HepG2 (cell line): ENCODE measurements at regions not wholly inside any gene's neighbourhood (a gene's known extent, or its start where the extent isn't known, plus 50 kb on each side); places are given as distances from the start of the nearest gene placed in this dataset.

ENCODE experiments used
- ATAC-seq: fragments of 200-7000 bp; cut with Tn5 transposase; 3 replicates; pipeline ENCODE4 v1.9.1; 2020; ENCODE audit warnings: mild to moderate bottlenecking, moderate library complexity
- BruUV-seq: library from RNA; stranded (reverse); fragments of 400-500 nt; replicated peaks from 2 replicates; lab custom pipeline; 2021; lab: Mats Ljungman, UMichigan
- CTCF ChIA-PET: fragments of 300-600 bp; formaldehyde crosslinking; extraction: SDS; loops from one replicate; lab custom pipeline; 2021; ENCODE audit warnings: low total read pairs, inconsistent platforms, low intra/inter-chr PET ratio; lab: Yijun Ruan, JAX
- POLR2A ChIA-PET: fragments of 350-600 bp; sonication (Branson Sonifier 250); formaldehyde crosslinking; loops from one replicate; lab custom pipeline; 2020; ENCODE audit warnings: antibody characterized with exemption, inconsistent platforms; lab: Yijun Ruan, JAX
- DNase-seq: peaks from one replicate; pipeline ENCODE4 v3.0.0-alpha.2; 2015; ENCODE audit warnings: low spot score
- FAIRE-seq: peaks from 3 replicates; lab custom pipeline; 2011; peaks lifted over from hg19 to GRCh38; lab: Jason Lieb, UNC
- H2AFZ ChIP-seq: one replicate; pipeline ENCODE4 v1.6.1; 2011; ENCODE audit warnings: low read length, inconsistent platforms
- H3K27ac ChIP-seq: fragments of 300-600 bp; 3 replicates; pipeline ENCODE4 v1.8.0; 2011; ENCODE audit warnings: mixed run types, mild to moderate bottlenecking, mixed read lengths, low read length, inconsistent platforms; ENCODE audit not compliant: insufficient read depth; ENCODE audit errors: extremely low read length
- H3K27me3 ChIP-seq, 2 experiments: fragments of 200-600 bp in 1 of 2; 2 replicates in 1 of 2; 3 replicates in 1 of 2; pipeline versions ENCODE4 v1.6.0 to v1.8.0; 2011; ENCODE audit warnings: low read length in 2 of 2, mild to moderate bottlenecking in 2 of 2, moderate library complexity in 2 of 2, inconsistent platforms in 1 of 2; ENCODE audit not compliant: insufficient read depth in 2 of 2, control insufficient read depth in 1 of 2
- H3K36me3 ChIP-seq, 2 experiments: fragments of 200-600 bp in 1 of 2; replicated peaks in 1 of 2; 2 replicates in 1 of 2; 3 replicates in 1 of 2; pipeline versions ENCODE4 v1.5.1 to v1.8.0; 2011; ENCODE audit warnings: low read length in 2 of 2, inconsistent platforms in 1 of 2; ENCODE audit not compliant: insufficient read depth in 2 of 2, control insufficient read depth in 1 of 2
- H3K4me1 ChIP-seq: 2 replicates; pipeline ENCODE4 v1.5.1; 2012; ENCODE audit warnings: low read length, inconsistent platforms; ENCODE audit not compliant: insufficient read depth
- H3K4me2 ChIP-seq: 2 replicates; pipeline ENCODE4 v1.6.0; 2011; ENCODE audit warnings: low read depth, low read length, inconsistent platforms
- H3K4me3 ChIP-seq, 3 experiments: fragments of 200-600 bp in 1 of 3; sonication (generic), shearing (Covaris generic) in 1 of 3; replicated peaks in 1 of 3; 2 replicates each; pipeline ENCODE4 v1.5.1; 2011 to 2016; ENCODE audit warnings: low read length in 3 of 3, inconsistent platforms in 2 of 3, low read depth in 2 of 3, mild to moderate bottlenecking in 2 of 3, control low read depth in 1 of 3, mixed read lengths in 1 of 3; ENCODE audit not compliant: insufficient read depth in 1 of 3
- H3K79me2 ChIP-seq: one replicate; pipeline ENCODE4 v1.6.1; 2011; ENCODE audit warnings: low read length, inconsistent platforms; ENCODE audit not compliant: insufficient read depth
- H3K9ac ChIP-seq: 2 replicates; pipeline ENCODE4 v1.6.0; 2011; ENCODE audit warnings: mild to moderate bottlenecking, low read depth, low read length, inconsistent platforms; ENCODE audit not compliant: insufficient read depth
- H3K9me3 ChIP-seq: 2 replicates; pipeline ENCODE4 v1.5.1; 2012; ENCODE audit warnings: mild to moderate bottlenecking, low read length
- H4K20me1 ChIP-seq: 2 replicates; pipeline ENCODE4 v1.6.0; 2011; ENCODE audit warnings: inconsistent platforms, mild to moderate bottlenecking, low read length, moderate library complexity; ENCODE audit not compliant: insufficient read depth
- AFF4 ChIP-seq: sonication (generic); formaldehyde crosslinking; IDR thresholded peaks from 2 replicates; pipeline ENCODE4 v1.4.0; 2020; ENCODE audit warnings: missing genetic modification reagents
- CBFB ChIP-seq: sonication (generic); formaldehyde crosslinking; IDR thresholded peaks from 2 replicates; pipeline ENCODE4 v1.4.0; 2020; ENCODE audit warnings: missing genetic modification reagents
- HNRNPH1 ChIP-seq: fragments of 200-400 bp; formaldehyde crosslinking; optimal IDR thresholded peaks from 2 replicates; pipeline ENCODE3; 2017; ENCODE audit warnings: mild to moderate bottlenecking, low read depth, low read length
- IKZF5 ChIP-seq: IDR thresholded peaks from 2 replicates; pipeline ENCODE4 v1.6.1; 2018; ENCODE audit warnings: missing genetic modification reagents, mild to moderate bottlenecking, missing compliant biosample characterization
- MTF1 ChIP-seq: sonication (generic); formaldehyde crosslinking; IDR thresholded peaks from 2 replicates; pipeline ENCODE4 v1.5.0; 2020; ENCODE audit warnings: missing genetic modification reagents
- TBX3 ChIP-seq: fragments of 450-650 bp; IDR thresholded peaks from 2 replicates; pipeline ENCODE4 v1.6.1; 2017; ENCODE audit warnings: antibody characterized with exemption, mild to moderate bottlenecking, inconsistent platforms, borderline replicate concordance
- THAP9 ChIP-seq: sonication (generic); formaldehyde crosslinking; IDR thresholded peaks from 2 replicates; pipeline ENCODE4; 2020; ENCODE audit warnings: missing genetic modification reagents, mild to moderate bottlenecking, borderline replicate concordance
- ZNF207 ChIP-seq: fragments of 450-650 bp; IDR thresholded peaks from 2 replicates; pipeline ENCODE4 v1.6.1; 2016; ENCODE audit warnings: antibody characterized with exemption, borderline replicate concordance
- WGBS: methylation state at CpG from one replicate; pipeline ENCODE4 v1.1.6; 2017; ENCODE audit warnings: low lambda C conversion rate; 5-methylcytosine and 5-hydroxymethylcytosine counted together
- in situ Hi-C: cut with HindIII; loops from 2 replicates; pipeline ENCODE4 v1.10.0; 2017; ENCODE audit warnings: low pct_unique_long_range_greater_than_20kb; ENCODE audit not compliant: extremely low pct_ligation_motif_present
- intact Hi-C: fragments of 100-400 bp; cut with micrococcal nuclease; formaldehyde crosslinking; loops from one replicate; pipeline ENCODE4 v1.10.0; 2022; ENCODE audit not compliant: unreplicated experiment

- Histone ChIP-seq H3K4me3 (no peak overlapping the region), H3K27ac (no peak overlapping the region), H3K4me2 (no peak overlapping the region), H3K9ac (no peak overlapping the region), H3K4me1 (no peaks in the 10 kb centered on the region), H3K27me3 (no peaks in the 10 kb centered on the region), H4K20me1 (no peaks in the 10 kb centered on the region), H3K9me3 (peaks cover 49% of the 10 kb centered on the region), H3K36me3 (no peaks in the 10 kb centered on the region), H3K79me2 (no peaks in the 10 kb centered on the region), H2AFZ (no peak overlapping the region)
- WGBS: 14% methylated on average over 5 of the region's 5 CpGs
- intact Hi-C loops: no loop called here
- no TSS peak for BruUV-seq
- CTCF ChIA-PET: no interaction called here
- POLR2A ChIA-PET: no interaction called here
- no peak for ATAC-seq
- no peak for FAIRE-seq
- TF ChIP-seq MTF1 (CRISPR knock-in tag): no peak
- TF ChIP-seq THAP9 (CRISPR knock-in tag): no peak
- TF ChIP-seq HNRNPH1: no peak
- no peak for TF ChIP-seq TBX3
- no peak for TF ChIP-seq AFF4 (CRISPR knock-in tag)
- TF ChIP-seq CBFB (CRISPR knock-in tag): no peak
- TF ChIP-seq IKZF5 (CRISPR knock-in tag): no peak
- no peak for TF ChIP-seq ZNF207
- no peak for DNase-seq
- in situ Hi-C loops: no loop called here
Measured at GRCh38 chr9:22588918-22589317, 142.3 kb downstream of the DMRTA1 start.
